HG02970 (cell line): ENCODE measurements at regions not wholly inside any gene's neighbourhood (a gene's known extent, or its start where the extent isn't known, plus 50 kb on each side); places are given as distances from the start of the nearest gene placed in this dataset.
"Not testable (repeated sequence)": the region's sequence is repeated elsewhere in the genome, so short reads cannot be mapped to it uniquely, and the experiment has no call there.

ENCODE experiments used
- ATAC-seq: cut with Tn5 transposase; IDR thresholded peaks from one replicate; pipeline ENCODE4 v1.9.1; 2021; ENCODE audit warnings: mild to moderate bottlenecking, moderate library complexity, moderate number of reproducible peaks; ENCODE audit not compliant: unreplicated experiment, low FRiP score

- ATAC-seq: no peak
These were observed 107.9 kb upstream of the ATL2 start for GRCh38 chr2:38484957-38485356.

GRCh38 chr2:38483776-38484501 lies 106.9 kb upstream of the ATL2 start:
- ATAC-seq: no peak

GRCh38 chr2:38482710-38483109 lies 105.6 kb upstream of the ATL2 start:
- not testable (repeated sequence) for ATAC-seq

GRCh38 chr2:38480617-38481016 lies 103.5 kb upstream of the ATL2 start:
- ATAC-seq: no peak

- ATAC-seq: no peak
These were observed 99.9 kb upstream of the ATL2 start for GRCh38 chr2:38477006-38477405.

- ATAC-seq: no peak
These were observed 98.5 kb upstream of the ATL2 start for GRCh38 chr2:38475567-38475881.

- ATAC-seq: no peak
These were observed 97.9 kb upstream of the ATL2 start for GRCh38 chr2:38474715-38475566.

- no peak for ATAC-seq
These were observed 97.0 kb upstream of the ATL2 start for GRCh38 chr2:38474021-38474456.

- ATAC-seq: no peak
These were observed 96.4 kb upstream of the ATL2 start for GRCh38 chr2:38473333-38474005.

- no peak for ATAC-seq
These were observed 93.0 kb upstream of the ATL2 start for GRCh38 chr2:38470115-38470514.

- no peak for ATAC-seq
These were observed 90.8 kb upstream of the ATL2 start for GRCh38 chr2:38467768-38468455.

GRCh38 chr2:38466876-38467767 lies 90.0 kb upstream of the ATL2 start:
- ATAC-seq: no peak

GRCh38 chr2:38466409-38466808 lies 89.3 kb upstream of the ATL2 start:
- ATAC-seq: no peak

- no peak for ATAC-seq
These were observed 88.7 kb upstream of the ATL2 start for GRCh38 chr2:38465789-38466127.

GRCh38 chr2:38464971-38465788 lies 88.1 kb upstream of the ATL2 start:
- no peak for ATAC-seq

- ATAC-seq: no peak
These were observed 86.7 kb upstream of the ATL2 start for GRCh38 chr2:38463752-38464151.

GRCh38 chr2:38462121-38462661 lies 85.1 kb upstream of the ATL2 start:
- ATAC-seq: no peak

GRCh38 chr2:38461470-38461869 lies 84.4 kb upstream of the ATL2 start:
- no peak for ATAC-seq

GRCh38 chr2:38460313-38460712 lies 83.2 kb upstream of the ATL2 start:
- ATAC-seq: no peak
